Stimulated activated CD4-positive, alpha-beta T cell treated with anti-CD3 and anti-CD28 coated beads, Interleukin-15, amount 100 ng/mL, for 48 hours (primary cell): ENCODE measurements at regions not wholly inside any gene's neighbourhood (a gene's known extent, or its start where the extent isn't known, plus 50 kb on each side); places are given as distances from the start of the nearest gene placed in this dataset.

Experiments
- DNase-seq, 2 donors: peaks; one replicate each; pipeline ENCODE4 v3.0.0-alpha.2; 2020; ENCODE audit warnings: low read depth in 2 of 2

DNA sequence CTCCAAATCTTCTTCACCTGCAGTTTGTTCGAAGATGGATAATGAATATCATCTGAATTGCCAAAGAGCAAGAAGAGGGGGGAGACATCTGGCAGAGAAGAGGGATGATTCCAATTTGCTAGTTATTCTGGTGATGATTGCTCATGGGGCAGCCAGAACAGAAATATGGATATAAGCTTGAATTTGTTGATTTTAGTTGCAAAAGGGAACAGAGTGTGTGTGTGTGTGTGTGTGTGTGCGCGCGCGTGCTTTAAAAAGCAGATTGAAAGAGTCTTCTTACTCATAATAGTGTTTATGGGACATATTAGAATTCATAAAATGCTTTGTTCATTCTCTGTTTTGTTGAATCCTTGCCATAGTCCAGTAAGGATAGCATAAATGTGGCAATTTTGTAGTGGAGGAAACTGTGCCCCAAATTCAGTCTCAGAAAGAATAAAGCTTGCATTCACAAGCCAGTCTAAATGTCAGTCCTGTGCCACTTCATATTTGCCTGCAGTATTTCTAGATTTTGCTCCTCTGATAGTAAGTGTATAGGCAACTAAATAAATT is 436.3 kb upstream of the KLF4 start:
- no peak for DNase-seq

DNA sequence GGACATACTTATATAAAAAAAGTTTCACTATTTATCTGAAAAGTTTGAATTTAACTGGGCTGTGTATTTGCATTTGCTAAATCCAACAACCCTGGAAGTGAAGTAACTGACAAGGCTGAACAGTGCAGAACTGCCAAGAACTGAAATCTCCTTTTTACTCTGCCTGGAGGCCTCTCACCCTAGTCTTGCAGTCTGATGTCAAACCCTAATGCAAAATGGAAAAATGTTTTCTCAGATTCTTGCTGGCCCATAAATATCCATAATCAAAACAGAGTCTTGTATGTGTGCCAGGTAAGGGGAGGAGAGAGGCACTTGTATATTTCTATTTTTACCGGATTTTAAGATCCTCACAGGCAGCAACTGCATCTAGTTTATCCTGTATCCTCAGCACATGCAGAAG is 432.7 kb upstream of the KLF4 start:
- DNase-seq, result no peak

DNA sequence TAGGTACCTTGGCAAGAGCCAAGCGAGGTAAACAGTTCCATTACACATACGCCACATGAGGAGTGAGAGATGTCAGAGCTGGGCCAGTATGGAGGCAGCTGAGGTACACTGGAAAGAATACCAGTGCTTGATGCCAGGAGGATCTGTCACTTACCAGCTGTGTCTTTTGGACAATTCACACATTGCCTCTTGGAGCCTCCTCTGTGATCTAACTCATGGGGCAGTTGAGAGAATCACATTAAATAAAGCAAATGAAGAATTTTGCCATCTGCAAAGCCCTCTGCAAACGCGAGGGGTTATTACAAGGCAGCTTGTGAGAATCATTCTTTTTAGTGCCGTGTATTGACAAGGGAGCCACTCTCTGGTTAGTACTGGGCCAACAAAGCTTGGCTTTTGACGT is 429.7 kb upstream of the KLF4 start:
- DNase-seq, result no peak

GRCh38 chr9:107918749-107919148 is 429.2 kb upstream of the KLF4 start:
- DNase-seq, result no peak

- no peak for DNase-seq
These were observed 424.6 kb upstream of the KLF4 start for GRCh38 chr9:107914151-107914550.

- DNase-seq, result no peak
These were observed 418.1 kb upstream of the KLF4 start for GRCh38 chr9:107907715-107908114.

DNA sequence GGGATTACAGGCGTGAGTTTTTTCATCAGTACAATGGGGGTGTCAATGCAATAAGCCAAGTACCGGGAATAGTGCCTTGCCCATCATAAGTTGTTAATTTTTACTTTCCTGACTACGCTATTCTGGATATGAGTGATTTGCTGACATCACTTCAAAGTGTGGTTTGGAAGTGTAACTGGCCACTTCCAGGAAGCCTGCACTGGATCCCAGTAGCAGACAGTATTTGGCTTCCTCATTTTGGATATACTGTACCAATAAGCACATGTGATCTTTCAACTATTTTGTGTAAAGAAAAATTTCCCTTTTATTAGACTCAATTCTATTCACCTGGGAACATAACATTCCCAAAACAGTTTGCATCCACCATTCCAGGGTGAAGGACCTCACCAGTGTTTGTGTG is 417.7 kb upstream of the KLF4 start:
- DNase-seq, result no peak

- no peak for DNase-seq
These were observed 416.5 kb upstream of the KLF4 start for GRCh38 chr9:107906074-107906473.

DNA sequence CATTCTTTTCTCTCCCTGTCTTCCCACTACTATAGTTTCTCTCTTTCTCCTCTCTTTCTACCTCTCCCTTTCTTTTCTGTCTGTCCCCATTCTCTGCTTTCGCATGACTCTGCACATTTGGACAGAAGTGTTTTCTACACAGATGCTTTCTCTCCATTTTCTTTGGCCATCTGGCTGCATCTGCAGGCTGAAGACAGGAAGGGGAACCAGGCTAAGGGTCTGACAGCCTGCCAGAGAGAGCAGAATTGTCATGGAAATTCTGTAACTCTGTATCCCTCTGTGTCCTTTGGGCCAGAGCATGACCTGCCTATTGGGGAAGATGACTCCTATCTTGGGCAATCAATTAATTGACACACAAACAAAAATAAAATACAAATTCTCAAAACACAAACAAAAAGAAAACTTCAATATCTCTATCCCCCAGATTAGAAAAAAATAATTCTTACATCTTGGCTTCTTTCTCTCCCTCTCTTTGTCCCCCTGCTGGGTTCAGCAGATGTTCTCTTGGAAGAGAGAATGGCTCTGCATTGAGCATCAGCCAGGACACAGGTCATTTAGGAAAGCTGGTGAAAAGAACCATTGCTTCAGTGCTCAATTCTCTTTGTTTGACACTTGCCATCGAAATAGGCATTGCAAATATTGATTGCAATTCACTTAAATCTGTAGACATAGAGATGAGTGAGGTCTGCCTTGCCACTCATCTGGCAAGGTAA is 415.9 kb upstream of the KLF4 start:
- DNase-seq, result no peak

GRCh38 chr9:107899961-107900330 is 410.4 kb upstream of the KLF4 start:
- no peak for DNase-seq

GRCh38 chr9:107898761-107899160 is 409.2 kb upstream of the KLF4 start:
- DNase-seq, result no peak

- DNase-seq, result no peak
These were observed 407.0 kb upstream of the KLF4 start for GRCh38 chr9:107896544-107896943.

GRCh38 chr9:107895501-107896001 is 406.0 kb upstream of the KLF4 start:
- DNase-seq, result no peak

DNA sequence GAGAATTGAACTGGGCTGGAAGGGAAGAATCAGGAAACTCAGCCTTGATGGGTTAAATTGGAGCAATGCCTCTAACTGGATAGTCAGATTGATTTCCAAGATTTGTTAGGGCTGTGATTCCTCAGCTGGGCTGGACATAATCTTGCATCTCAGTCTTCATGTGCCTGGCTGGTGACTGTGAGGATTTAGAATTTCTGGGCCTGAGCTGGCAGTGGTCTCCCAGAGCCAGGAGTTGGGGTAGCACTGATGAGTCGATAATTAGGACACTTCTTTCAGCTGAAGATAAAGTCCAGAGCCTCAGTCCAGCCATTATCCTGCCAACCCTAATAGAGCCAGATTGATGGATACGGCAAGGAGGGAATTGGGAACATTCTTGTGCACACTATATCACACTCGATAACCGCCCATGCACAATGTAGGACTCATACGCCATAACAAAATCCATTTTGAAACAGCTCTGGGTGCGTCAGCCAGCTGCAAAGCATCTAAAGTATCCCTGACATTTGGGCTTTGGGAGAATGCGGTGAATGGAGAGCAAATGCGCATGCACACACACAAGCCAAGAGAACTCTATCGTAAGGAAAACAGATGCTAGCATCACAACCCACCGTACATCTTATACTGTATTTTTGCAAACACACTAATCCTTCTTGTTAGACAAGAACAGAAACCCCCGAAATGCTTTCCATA is 405.1 kb upstream of the KLF4 start:
- no peak for DNase-seq

- no peak for DNase-seq
These were observed 401.4 kb upstream of the KLF4 start for GRCh38 chr9:107890921-107891465.

- no peak for DNase-seq
These were observed 399.2 kb upstream of the KLF4 start for GRCh38 chr9:107888773-107889227.

DNA sequence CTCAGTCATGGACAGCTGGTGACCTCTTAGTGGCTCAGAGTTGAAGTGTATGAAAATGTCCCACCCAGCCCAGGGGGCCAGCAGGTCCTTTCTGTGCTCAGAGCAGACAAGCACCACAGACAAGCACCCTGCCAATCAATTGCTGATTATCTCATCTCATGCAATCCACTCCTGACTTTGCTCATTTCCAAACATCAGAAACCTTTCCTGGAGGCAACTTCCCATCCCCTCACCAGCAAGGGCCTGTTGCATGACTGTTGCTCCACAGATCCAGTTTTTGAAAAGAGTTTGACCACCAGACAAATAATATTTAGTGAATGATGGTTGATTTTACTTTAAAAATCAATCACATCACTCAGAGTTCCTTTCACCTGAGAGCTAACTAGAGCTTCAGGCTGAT is 397.3 kb upstream of the KLF4 start:
- DNase-seq, result no peak

- DNase-seq, result no peak
These were observed 394.0 kb upstream of the KLF4 start for GRCh38 chr9:107883496-107884124.

GRCh38 chr9:107881626-107882300 is 392.2 kb upstream of the KLF4 start:
- DNase-seq, result no peak

DNA sequence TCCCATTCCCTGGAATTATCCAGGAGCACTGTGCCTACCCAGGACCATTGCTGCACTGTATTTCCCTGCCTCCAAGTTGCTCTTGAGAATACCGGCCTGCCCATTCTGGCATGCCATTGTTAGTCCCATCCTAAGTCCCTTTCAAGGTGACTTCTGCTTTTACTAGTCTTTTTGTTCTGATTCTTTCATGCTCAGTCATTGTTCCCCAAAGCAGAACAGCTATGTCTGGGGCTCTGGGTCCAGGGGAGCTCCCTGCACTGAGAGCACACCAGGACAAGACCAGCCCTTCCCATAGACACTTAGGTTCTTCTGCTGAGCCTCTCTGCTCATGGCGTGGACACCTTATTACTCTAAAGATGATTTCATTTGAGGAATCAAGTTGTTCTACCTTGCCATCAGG is 388.9 kb upstream of the KLF4 start:
- DNase-seq, result no peak

GRCh38 chr9:107875571-107875980 is 386.0 kb upstream of the KLF4 start:
- DNase-seq, result no peak
